HG03280 (cell line): ENCODE measurements at regions not wholly inside any gene's neighbourhood (a gene's known extent, or its start where the extent isn't known, plus 50 kb on each side); places are given as distances from the start of the nearest gene placed in this dataset.

ENCODE experiments used
- ATAC-seq: cut with Tn5 transposase; IDR thresholded peaks from one replicate; pipeline ENCODE4 v1.9.1; 2021; ENCODE audit warnings: mild to moderate bottlenecking, moderate library complexity; ENCODE audit not compliant: unreplicated experiment

GRCh38 chr3:177753451-177754155 lies 556.3 kb upstream of the TBL1XR1 start:
- no peak for ATAC-seq

DNA sequence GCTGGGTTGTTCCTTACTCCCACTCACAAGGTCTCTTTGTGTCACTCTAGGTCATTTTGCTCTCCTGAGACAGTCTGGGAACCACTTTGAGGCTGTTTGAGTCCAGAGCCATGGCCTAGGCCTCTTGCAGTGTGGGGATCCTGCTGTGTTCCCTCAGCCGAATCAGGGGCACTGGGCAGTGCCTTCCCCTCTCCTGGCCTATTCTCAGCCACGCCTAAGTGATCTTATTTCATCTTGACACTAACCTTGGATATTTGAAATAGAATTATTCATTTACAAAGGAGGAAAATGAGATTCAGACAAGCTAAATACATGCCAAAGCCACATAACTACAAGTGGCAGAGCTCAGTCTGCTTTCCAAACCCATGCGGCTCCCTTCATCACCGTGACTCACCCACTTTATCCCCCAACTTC lies 557.2 kb upstream of the TBL1XR1 start:
- no peak for ATAC-seq

GRCh38 chr3:177758126-177758525 lies 560.8 kb upstream of the TBL1XR1 start:
- no peak for ATAC-seq

DNA sequence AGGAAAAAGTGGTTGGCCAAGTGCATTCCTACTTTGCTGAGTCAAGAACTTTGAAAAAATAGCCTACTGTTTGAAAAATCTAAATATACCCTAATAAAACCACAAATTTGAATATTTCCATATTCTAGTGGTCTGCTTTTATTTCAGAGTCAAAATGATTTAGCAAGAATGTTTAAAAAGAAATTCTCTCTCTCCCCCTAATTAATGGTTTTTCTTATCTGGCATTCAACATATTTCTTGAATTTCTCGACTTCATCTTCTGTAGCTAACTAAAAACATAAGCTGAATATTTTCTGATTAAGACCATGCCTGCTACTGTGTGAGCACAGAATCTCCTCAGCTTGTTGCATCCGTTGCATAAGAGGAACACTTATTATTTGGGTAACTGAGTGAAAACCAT lies 563.5 kb upstream of the TBL1XR1 start:
- ATAC-seq: no peak

DNA sequence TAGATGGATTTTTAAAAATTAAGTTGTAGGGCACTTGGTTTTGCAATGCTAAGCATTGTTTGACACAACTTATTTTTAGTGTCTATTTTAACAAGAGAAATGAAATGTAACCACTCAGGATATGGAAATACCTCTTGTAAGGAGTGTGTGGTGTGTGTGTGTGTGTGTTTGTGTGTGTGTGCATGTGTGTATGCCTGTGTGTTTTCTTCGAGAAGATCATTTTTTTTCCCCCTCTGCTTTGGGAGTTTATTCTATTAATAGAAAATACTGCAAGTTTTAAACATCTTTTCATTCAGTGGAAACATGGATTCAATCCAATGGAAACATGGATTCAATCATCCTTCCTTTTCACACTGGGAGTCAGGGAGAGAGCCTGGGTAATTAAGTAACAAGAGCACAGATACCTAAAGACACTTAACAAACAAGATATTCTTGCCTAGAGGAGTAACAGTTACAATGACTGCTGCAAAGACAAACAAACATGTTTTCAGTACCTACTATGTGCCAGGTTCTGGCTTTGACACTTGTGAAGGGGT lies 567.2 kb upstream of the TBL1XR1 start:
- no peak for ATAC-seq

GRCh38 chr3:177764933-177765332 lies 567.7 kb upstream of the TBL1XR1 start:
- no peak for ATAC-seq

DNA sequence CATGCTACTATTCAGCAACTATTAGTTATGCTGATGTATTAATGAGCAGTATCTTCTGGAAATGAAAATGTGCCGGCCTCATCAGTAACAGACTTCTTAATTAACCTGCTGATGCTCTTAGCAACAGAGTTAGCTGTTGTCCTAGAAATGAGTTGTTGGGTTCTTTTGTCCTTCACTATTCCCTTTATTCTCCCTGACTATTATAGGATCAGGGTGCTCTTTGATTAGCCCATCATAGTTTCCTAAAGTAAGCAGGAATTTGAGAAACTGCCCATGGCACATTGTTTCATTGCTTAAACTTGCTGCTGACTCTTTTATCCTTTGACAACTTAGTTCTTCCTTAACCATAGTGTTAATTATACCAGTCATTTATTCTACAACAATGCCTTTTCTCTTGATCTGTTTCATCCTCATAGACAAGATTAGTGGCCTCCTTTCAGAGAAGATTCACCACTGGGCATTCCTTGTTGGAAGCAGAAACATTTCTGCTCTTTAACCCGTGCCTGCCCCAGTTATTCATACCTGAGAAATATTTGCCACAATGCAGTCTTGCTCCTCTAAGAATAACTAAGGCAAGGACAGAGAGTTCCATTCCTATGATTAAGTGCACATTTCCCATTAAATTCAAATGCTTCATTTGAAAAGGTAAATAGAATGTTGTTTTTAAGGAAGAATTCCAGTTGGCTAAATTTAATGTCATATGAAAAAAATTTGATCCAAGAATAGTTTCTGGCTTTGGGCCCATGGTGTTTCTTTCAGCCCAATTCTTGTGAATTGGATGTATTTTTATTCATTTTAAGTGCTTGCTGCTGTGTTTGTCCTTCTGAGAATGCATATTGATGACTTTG lies 573.3 kb upstream of the TBL1XR1 start:
- ATAC-seq: no peak

DNA sequence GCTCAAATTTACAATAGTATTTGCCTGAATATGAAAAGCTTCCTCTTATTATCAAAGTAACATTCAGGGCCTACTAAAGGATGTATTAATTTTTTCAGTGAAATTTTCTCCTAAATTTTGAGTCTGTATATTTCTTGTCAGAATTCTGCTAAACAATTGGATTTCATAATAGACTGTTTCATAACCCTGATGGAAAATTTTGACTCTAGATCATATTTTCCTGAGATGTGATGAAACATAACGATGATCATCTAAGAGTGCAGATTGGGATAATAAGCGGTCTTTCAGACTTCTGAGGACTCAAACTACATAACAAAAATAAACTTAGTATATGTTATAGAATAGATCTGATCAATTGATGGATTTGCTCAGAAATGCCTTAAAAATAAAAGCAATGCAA lies 574.5 kb upstream of the TBL1XR1 start:
- ATAC-seq: no peak

GRCh38 chr3:177772908-177773557 lies 575.8 kb upstream of the TBL1XR1 start:
- ATAC-seq: no peak

- ATAC-seq: no peak
These were observed 576.4 kb upstream of the TBL1XR1 start for GRCh38 chr3:177773717-177774116.

DNA sequence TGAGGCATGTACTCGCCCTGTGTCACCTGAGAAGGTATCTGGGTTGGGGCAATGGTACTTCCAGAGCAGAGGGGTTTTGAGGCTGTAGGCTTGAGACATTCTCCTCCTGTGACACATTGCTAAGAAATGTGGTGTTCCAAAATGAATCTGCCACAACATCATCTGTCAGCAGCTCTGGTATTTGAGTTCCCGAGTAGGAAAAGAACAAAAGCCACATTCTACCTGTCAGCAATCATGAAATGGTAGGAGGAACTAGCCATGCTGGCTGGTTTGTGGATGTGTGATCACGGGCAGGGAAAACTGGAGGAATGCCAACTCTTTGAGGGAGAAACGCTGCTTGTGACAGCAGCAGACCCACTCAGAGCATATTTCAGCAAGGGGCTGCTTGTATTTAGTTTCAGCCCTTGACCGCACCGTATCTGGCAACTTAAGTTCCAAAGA lies 579.4 kb upstream of the TBL1XR1 start:
- no peak for ATAC-seq

GRCh38 chr3:177777699-177778098 lies 580.4 kb upstream of the TBL1XR1 start:
- ATAC-seq: peak; percentile 86

GRCh38 chr3:177778633-177779032 lies 581.4 kb upstream of the TBL1XR1 start:
- ATAC-seq: no peak

DNA sequence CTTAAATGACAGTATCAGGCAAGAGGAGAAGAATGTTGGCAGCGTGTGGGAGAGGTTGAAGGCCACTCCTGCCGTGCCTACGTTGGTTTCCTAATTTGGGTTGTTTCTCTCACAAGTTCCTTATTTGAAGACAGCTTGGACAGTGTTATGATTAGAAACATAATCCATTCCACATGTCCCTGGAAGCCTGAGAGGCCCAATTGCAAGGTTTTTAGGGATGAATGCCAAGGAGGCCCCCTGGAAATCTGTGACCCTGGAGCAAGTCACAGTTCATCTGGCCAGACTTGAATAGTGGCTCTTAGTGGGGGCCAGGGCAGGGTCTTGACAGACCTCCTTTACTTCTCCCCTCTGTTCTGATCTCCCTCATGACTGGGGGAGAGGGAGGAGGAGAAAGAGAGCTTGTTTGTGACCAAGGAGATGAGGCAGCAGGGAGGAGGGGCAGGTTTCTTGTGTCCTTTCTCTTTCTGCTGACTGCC lies 584.4 kb upstream of the TBL1XR1 start:
- ATAC-seq: no peak

DNA sequence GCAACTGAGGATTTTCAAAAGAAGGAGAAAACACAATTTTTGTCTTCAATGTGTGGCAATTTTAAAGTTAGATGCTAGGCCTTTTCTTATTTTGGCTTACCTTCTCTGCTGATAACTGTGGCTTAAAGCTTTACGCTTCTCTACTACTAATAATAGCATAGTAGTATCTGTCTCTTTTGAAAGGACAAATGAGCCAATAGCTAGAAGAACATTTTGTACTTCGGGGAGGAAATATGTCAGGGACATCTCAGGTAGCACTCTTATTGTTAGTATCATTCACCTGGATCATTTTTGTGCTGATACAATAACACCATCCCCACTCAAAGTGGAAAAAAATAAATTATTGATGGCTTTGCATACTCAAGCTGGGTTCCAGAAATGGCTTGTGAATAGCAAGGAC lies 586.1 kb upstream of the TBL1XR1 start:
- ATAC-seq: no peak

- ATAC-seq: no peak
These were observed 586.5 kb upstream of the TBL1XR1 start for GRCh38 chr3:177783767-177784166.

GRCh38 chr3:177787279-177788041 lies 590.2 kb upstream of the TBL1XR1 start:
- ATAC-seq: no peak

DNA sequence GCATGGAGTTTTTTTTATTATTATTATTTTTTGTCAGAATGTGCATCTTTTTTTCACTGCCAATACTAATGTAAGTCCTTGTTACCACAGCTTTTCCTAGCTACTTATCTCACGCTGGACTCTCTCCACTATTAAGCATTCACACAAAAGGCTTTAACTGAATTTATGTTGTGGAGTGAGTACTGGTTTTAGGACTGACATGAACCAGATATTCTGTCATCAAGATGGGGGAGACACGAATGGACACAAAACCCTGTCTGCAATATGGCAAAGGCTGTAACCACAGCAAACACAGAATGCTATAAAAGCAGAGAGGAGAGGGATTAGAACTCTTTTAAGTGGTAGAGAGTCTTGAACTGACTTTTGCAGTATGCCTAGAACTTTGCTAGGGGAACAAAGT lies 592.2 kb upstream of the TBL1XR1 start:
- no peak for ATAC-seq

DNA sequence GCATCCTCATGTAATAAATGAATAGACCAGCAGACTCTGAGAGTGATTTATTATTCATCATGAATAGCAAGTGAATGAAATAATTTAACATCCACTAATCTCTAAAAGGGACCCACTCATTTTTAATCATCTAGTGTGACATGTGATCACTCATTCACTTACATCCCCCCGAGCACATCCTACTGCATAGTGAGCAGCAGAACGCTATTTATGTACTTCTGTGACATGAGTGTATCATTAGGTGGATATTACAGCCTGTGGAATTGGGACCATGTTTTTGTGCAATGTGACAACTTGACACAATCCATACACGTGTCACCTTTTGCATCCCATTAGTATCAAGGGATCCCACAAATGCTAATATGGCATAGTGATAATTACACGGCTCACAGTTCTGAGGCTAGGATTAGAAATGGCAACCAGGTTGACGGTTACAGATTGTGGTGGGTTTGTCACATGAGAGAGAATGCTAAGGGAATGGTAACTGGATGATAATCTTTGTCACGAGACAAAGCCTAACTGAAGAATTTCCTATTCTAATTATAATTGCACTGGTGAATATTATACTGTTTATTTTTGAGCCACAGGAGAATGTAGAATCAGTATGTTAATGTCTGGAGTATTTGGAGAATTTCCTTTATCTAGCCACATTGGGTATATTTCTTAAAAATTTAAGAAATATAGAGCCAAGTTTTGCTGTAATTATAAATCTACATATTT lies 595.2 kb upstream of the TBL1XR1 start:
- no peak for ATAC-seq

DNA sequence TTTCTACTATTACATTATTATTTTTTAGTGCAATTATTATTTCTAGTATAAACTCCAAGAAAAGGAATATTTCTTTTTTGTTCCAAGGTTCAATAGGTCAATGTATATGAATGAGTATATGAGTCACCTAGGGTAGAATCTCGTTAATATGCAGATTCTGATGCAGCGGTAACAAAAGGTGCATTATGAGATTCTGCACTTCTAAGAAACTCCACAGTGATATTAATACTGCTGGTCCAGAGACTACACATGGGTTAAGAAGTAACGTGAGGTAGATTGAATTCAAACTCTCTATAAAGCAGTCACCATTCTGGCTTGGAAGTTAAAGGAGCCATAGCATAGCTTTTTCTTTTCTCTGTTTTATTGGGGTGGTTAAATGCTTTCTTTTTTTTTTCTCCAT lies 596.2 kb upstream of the TBL1XR1 start:
- ATAC-seq: no peak
